BJ (cell line): ENCODE measurements at regions not wholly inside any gene's neighbourhood (a gene's known extent, or its start where the extent isn't known, plus 50 kb on each side); places are given as distances from the start of the nearest gene placed in this dataset.
A peak's percentile ranks its signal among the peaks of the same experiment; 100 is the strongest.

Source experiments
- CTCF ChIA-PET: fragments of 350-600 bp; formaldehyde crosslinking; extraction: SDS; loops from one replicate; lab custom pipeline; 2021; ENCODE audit warnings: antibody characterized with exemption, inconsistent platforms; lab: Yijun Ruan, JAX
- POLR2A ChIA-PET: fragments of 300-600 bp; sonication (Branson Sonifier 250); formaldehyde crosslinking; extraction: SDS; loops from one replicate; lab custom pipeline; 2021; ENCODE audit warnings: antibody characterized with exemption; lab: Charles Lee
- DNase-seq: peaks from one replicate; pipeline ENCODE4 v3.0.0-alpha.2; 2011; ENCODE audit warnings: low read depth
- H3K27me3 ChIP-seq: 2 replicates; pipeline ENCODE4 v1.6.0; 2011; ENCODE audit warnings: low read length; ENCODE audit not compliant: control insufficient read depth, insufficient read depth
- H3K36me3 ChIP-seq: 2 replicates; pipeline ENCODE4 v1.5.1; 2011; ENCODE audit warnings: low read length; ENCODE audit not compliant: control insufficient read depth, insufficient read depth
- H3K4me3 ChIP-seq: 2 replicates; pipeline ENCODE4 v1.5.1; 2011; ENCODE audit warnings: low read depth, mild to moderate bottlenecking, control low read depth, low read length
- CTCF ChIP-seq: IDR thresholded peaks from 2 replicates; pipeline ENCODE4 v1.5.1; 2011; ENCODE audit warnings: low read depth, mild to moderate bottlenecking, control low read depth, inconsistent platforms, low read length, moderate library complexity; ENCODE audit not compliant: insufficient read depth

GRCh38 chr1:219824338-219824737, 104.0 kb downstream of the SLC30A10 start:
- CTCF ChIA-PET = no interaction called here
- DNase-seq = no peak
- H3K36me3 ChIP-seq = no peaks in the 10 kb centered on the region
- H3K4me3 ChIP-seq = no peak overlapping the region
- no peaks in the 10 kb centered on the region for H3K27me3 ChIP-seq
- POLR2A ChIA-PET = no interaction called here
- TF ChIP-seq CTCF = no peak

GRCh38 chr1:219820551-219820950, 107.8 kb downstream of the SLC30A10 start:
- ChIA-PET CTCF (no interaction called here), POLR2A (interaction anchor here (0.6 kb wide), 1 partner anchor 14 kb away, joined by 4 read pairs; no protein-coding TSS in a partner anchor)
- Histone ChIP-seq H3K4me3 (no peak overlapping the region), H3K27me3 (0 out of 2 replicates have a peak, but pooled peaks cover 3% of the 10 kb centered on the region), H3K36me3 (no peaks in the 10 kb centered on the region)
- no peak for DNase-seq
- no peak for TF ChIP-seq CTCF

DNA sequence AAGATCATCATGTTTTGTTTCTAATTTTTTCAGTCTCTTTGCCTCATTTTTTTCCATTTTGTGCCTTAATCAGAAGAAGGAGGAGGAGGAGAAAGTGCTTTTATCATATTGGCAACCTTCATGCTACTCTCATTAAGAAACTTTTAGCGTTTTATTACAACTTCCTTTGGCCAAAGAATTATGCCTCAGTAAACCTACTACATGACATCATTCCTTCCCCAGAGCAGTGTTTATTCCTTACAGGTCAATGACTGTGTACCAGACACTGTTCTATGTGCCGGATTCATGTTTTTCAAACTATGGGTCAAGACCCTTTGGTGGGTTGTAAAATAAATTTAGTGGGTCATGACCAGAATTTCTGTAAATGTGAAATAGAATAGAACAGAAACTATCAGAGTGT, 110.4 kb downstream of the SLC30A10 start:
- H3K36me3 ChIP-seq = no peaks in the 10 kb centered on the region
- ChIA-PET POLR2A (no interaction called here), CTCF (no interaction called here)
- peaks cover 8% of the 10 kb centered on the region for H3K27me3 ChIP-seq
- no peak for DNase-seq
- H3K4me3 ChIP-seq = no peak overlapping the region
- TF ChIP-seq CTCF = no peak

DNA sequence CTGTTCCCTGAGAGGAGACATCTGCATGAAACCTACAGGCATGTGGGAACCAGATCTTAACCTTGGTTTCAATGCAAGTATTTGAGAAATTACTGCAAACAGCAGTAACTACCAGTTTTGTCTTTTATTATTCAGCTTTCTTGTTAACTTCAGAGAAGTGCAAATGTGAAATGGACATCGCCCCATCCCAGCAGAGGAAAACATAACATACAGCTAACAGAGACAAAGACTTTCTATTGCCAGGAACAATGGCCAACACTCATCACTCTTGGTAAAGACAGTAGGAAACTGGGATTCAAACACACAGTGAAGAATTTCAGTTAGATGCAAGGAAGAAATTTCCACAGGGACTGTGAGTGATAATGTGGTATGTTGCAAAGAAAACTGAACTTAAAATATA, 115.1 kb downstream of the SLC30A10 start:
- H3K36me3 ChIP-seq = no peaks in the 10 kb centered on the region
- CTCF ChIA-PET = interaction anchor here (0.5 to 1.9 kb wide), 8 partner anchors 11 to 1484 kb away, joined by 3 to 11 read pairs (median 3); no protein-coding TSS in a partner anchor
- TF ChIP-seq CTCF = no peak
- no peak for DNase-seq
- peaks cover 10% of the 10 kb centered on the region for H3K27me3 ChIP-seq
- POLR2A ChIA-PET = no interaction called here
- no peak overlapping the region for H3K4me3 ChIP-seq

DNA sequence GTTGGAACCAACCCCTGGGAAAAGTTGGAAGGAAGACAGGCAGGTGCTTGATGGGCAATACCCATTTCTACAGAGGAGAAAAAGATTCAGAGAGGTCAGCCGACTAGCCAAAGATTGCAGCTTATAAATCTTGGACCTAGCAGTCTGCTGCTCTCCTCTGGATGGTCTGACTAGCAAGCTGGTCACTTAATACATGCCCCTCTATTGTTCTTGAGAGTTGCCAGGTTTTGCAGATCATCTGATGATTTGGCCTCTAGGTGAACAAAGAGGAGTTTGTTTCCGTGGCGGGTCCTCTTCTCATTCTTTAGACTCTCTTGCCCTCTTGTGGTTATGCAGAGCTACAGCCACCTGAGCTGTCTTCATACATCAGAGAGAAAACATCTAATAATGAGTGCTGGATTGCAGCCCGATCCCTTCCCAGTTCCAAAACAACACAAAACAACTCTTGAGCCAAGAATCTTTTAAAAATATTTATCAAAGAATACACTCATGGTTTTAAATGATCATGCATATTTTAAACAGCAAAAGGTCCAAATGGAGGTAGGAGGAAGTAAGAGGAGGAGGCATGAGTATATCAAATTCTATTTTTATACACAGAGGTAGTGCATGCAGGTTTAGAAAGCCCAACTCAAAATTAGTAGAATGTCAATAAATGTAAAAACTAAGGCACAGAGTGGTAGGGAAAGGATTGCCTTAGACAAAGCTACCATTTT, 115.7 kb downstream of the SLC30A10 start:
- DNase-seq = no peak
- Histone ChIP-seq H3K27me3 (peaks cover 10% of the 10 kb centered on the region), H3K4me3 (no peak overlapping the region), H3K36me3 (no peaks in the 10 kb centered on the region)
- ChIA-PET CTCF (interaction anchor here (0.5 to 1.9 kb wide), 8 partner anchors 11 to 1483 kb away, joined by 3 to 11 read pairs (median 3); no protein-coding TSS in a partner anchor), POLR2A (no interaction called here)
- TF ChIP-seq CTCF = peak; percentile 77
